ENCODE measurements at regions not wholly inside any gene's neighbourhood (a gene's known extent, or its start where the extent isn't known, plus 50 kb on each side); places are given as distances from the start of the nearest gene placed in this dataset.

GRCh38 chr5:86861512-86861911 is 243.8 kb downstream of the COX7C start:
- Histone ChIP-seq H3K4me1 (ENCODE audit: control insufficient read depth, insufficient read depth, low read length) (no peaks in the 10 kb centered on the region), H3K9ac (ENCODE audit: low read length) (no peak overlapping the region), H3K27ac (ENCODE audit: low read depth, low read length) (no peak overlapping the region), H3K4me3 (ENCODE audit: low read length) (no peak overlapping the region), H3K36me3 (ENCODE audit: control insufficient read depth, insufficient read depth, low read length) (no peaks in the 10 kb centered on the region), H3K27me3 (ENCODE audit: control insufficient read depth, insufficient read depth, low read length) (no peaks in the 10 kb centered on the region)

GRCh38 chr5:86862093-86862492 is 244.4 kb downstream of the COX7C start:
- H3K9ac ChIP-seq (ENCODE audit: low read length) = no peak overlapping the region
- H3K27me3 ChIP-seq (ENCODE audit: control insufficient read depth, insufficient read depth, low read length) = no peaks in the 10 kb centered on the region
- no peaks in the 10 kb centered on the region for H3K4me1 ChIP-seq (ENCODE audit: control insufficient read depth, insufficient read depth, low read length)
- H3K4me3 ChIP-seq (ENCODE audit: low read length) = no peak overlapping the region
- no peaks in the 10 kb centered on the region for H3K36me3 ChIP-seq (ENCODE audit: control insufficient read depth, insufficient read depth, low read length)
- no peak overlapping the region for H3K27ac ChIP-seq (ENCODE audit: low read depth, low read length)

DNA sequence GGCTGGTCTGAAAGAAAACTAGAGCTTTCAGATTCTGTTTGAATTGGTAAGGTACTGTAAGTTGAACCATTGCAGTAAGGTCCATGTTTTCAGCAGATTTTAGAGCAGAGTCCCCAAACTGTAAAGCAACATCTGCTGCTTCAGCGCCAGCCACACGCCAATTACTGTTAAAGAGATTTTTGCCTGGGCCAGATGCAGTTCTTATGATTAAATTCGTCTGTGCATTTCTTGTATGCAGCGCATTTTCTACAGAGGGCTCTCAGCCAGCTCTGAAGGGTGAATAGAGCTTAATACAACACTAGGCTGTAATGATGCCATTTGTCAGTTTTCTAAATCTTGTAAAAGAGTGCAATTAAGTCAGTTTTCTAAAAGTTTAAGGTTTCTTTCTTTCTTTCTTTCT is 246.3 kb downstream of the COX7C start:
- H3K27ac ChIP-seq (ENCODE audit: low read depth, low read length) = no peak overlapping the region
- H3K36me3 ChIP-seq (ENCODE audit: control insufficient read depth, insufficient read depth, low read length) = no peaks in the 10 kb centered on the region
- H3K27me3 ChIP-seq (ENCODE audit: control insufficient read depth, insufficient read depth, low read length) = no peaks in the 10 kb centered on the region
- no peak overlapping the region for H3K9ac ChIP-seq (ENCODE audit: low read length)
- H3K4me3 ChIP-seq (ENCODE audit: low read length) = no peak overlapping the region
- no peaks in the 10 kb centered on the region for H3K4me1 ChIP-seq (ENCODE audit: control insufficient read depth, insufficient read depth, low read length)

GRCh38 chr5:86865256-86865785 is 247.6 kb downstream of the COX7C start:
- H3K27me3 ChIP-seq (ENCODE audit: control insufficient read depth, insufficient read depth, low read length) = no peaks in the 10 kb centered on the region
- no peak overlapping the region for H3K9ac ChIP-seq (ENCODE audit: low read length)
- no peaks in the 10 kb centered on the region for H3K36me3 ChIP-seq (ENCODE audit: control insufficient read depth, insufficient read depth, low read length)
- no peak overlapping the region for H3K27ac ChIP-seq (ENCODE audit: low read depth, low read length)
- no peak overlapping the region for H3K4me3 ChIP-seq (ENCODE audit: low read length)
- H3K4me1 ChIP-seq (ENCODE audit: control insufficient read depth, insufficient read depth, low read length) = no peaks in the 10 kb centered on the region

- no peak overlapping the region for H3K4me3 ChIP-seq (ENCODE audit: low read length)
- H3K27me3 ChIP-seq (ENCODE audit: control insufficient read depth, insufficient read depth, low read length) = no peaks in the 10 kb centered on the region
- H3K27ac ChIP-seq (ENCODE audit: low read depth, low read length) = no peak overlapping the region
- no peaks in the 10 kb centered on the region for H3K36me3 ChIP-seq (ENCODE audit: control insufficient read depth, insufficient read depth, low read length)
- H3K9ac ChIP-seq (ENCODE audit: low read length) = no peak overlapping the region
- H3K4me1 ChIP-seq (ENCODE audit: control insufficient read depth, insufficient read depth, low read length) = no peaks in the 10 kb centered on the region
These were observed 248.3 kb downstream of the COX7C start for GRCh38 chr5:86866036-86866435.

DNA sequence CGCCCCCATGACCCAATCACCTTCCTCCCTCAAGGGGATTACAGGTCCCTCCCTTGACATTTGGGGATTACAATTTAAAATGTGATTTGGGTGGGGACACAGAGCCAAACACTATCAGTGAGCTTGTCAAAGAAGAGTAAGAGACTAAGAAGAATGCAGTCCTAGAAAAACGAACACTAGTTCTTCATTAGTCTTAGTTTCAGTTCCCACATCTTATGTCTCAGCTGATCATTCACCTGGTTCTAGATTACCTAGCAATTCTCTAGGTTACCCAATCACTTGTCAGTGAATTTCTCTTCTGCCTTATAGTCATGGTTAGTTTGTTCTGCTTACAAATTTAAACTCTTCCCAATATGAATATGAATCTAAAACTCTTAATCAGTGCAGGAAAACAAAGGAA is 251.5 kb downstream of the COX7C start:
- Histone ChIP-seq H3K27ac (ENCODE audit: low read depth, low read length) (no peak overlapping the region), H3K9ac (ENCODE audit: low read length) (no peak overlapping the region), H3K4me3 (ENCODE audit: low read length) (no peak overlapping the region), H3K36me3 (ENCODE audit: control insufficient read depth, insufficient read depth, low read length) (no peaks in the 10 kb centered on the region), H3K4me1 (ENCODE audit: control insufficient read depth, insufficient read depth, low read length) (no peaks in the 10 kb centered on the region), H3K27me3 (ENCODE audit: control insufficient read depth, insufficient read depth, low read length) (no peaks in the 10 kb centered on the region)

- no peak overlapping the region for H3K27ac ChIP-seq (ENCODE audit: low read depth, low read length)
- H3K4me3 ChIP-seq (ENCODE audit: low read length) = no peak overlapping the region
- H3K36me3 ChIP-seq (ENCODE audit: control insufficient read depth, insufficient read depth, low read length) = no peaks in the 10 kb centered on the region
- H3K9ac ChIP-seq (ENCODE audit: low read length) = no peak overlapping the region
- H3K4me1 ChIP-seq (ENCODE audit: control insufficient read depth, insufficient read depth, low read length) = no peaks in the 10 kb centered on the region
- no peaks in the 10 kb centered on the region for H3K27me3 ChIP-seq (ENCODE audit: control insufficient read depth, insufficient read depth, low read length)
These were observed 257.8 kb downstream of the COX7C start for GRCh38 chr5:86875539-86875938.

GRCh38 chr5:86878250-86878649 is 260.5 kb downstream of the COX7C start:
- H3K27me3 ChIP-seq (ENCODE audit: control insufficient read depth, insufficient read depth, low read length) = no peaks in the 10 kb centered on the region
- H3K4me3 ChIP-seq (ENCODE audit: low read length) = no peak overlapping the region

GRCh38 chr5:86879086-86879485 is 261.3 kb downstream of the COX7C start:
- Histone ChIP-seq H3K9ac (ENCODE audit: low read length) (no peak overlapping the region), H3K36me3 (ENCODE audit: control insufficient read depth, insufficient read depth, low read length) (no peaks in the 10 kb centered on the region), H3K27me3 (ENCODE audit: control insufficient read depth, insufficient read depth, low read length) (no peaks in the 10 kb centered on the region), H3K27ac (ENCODE audit: low read depth, low read length) (no peak overlapping the region), H3K4me1 (ENCODE audit: control insufficient read depth, insufficient read depth, low read length) (no peaks in the 10 kb centered on the region), H3K4me3 (ENCODE audit: low read length) (no peak overlapping the region)

More at GRCh38 chr5:86878250-86878649, 260.5 kb downstream of the COX7C start:
- Histone ChIP-seq H3K4me1 (ENCODE audit: control insufficient read depth, insufficient read depth, low read length) (no peaks in the 10 kb centered on the region), H3K9ac (ENCODE audit: low read length) (no peak overlapping the region), H3K27ac (ENCODE audit: low read depth, low read length) (no peak overlapping the region), H3K36me3 (ENCODE audit: control insufficient read depth, insufficient read depth, low read length) (no peaks in the 10 kb centered on the region)

DNA sequence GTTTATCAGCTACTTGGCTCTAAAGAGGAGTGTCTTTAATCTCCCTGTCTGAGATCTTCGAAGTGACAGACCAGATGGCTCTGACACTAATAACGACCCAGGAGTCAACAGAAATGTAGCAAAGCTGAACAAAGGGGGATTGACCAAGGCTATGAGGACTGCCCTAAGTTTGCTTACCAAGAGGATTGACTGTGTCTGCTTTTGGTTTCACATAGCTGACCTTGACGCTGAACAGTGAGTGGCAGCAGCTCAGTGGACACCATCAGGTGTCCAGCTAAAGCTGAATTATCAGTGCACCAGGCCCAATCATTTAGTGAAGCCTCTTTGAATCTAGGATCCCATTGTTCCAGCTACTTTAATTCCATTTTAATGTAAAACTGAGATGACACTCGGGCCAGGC is 262.6 kb downstream of the COX7C start:
- H3K4me3 ChIP-seq (ENCODE audit: low read length) = no peak overlapping the region
- no peaks in the 10 kb centered on the region for H3K27me3 ChIP-seq (ENCODE audit: control insufficient read depth, insufficient read depth, low read length)
- no peaks in the 10 kb centered on the region for H3K36me3 ChIP-seq (ENCODE audit: control insufficient read depth, insufficient read depth, low read length)
- H3K4me1 ChIP-seq (ENCODE audit: control insufficient read depth, insufficient read depth, low read length) = no peaks in the 10 kb centered on the region
- H3K27ac ChIP-seq (ENCODE audit: low read depth, low read length) = no peak overlapping the region
- no peak overlapping the region for H3K9ac ChIP-seq (ENCODE audit: low read length)

DNA sequence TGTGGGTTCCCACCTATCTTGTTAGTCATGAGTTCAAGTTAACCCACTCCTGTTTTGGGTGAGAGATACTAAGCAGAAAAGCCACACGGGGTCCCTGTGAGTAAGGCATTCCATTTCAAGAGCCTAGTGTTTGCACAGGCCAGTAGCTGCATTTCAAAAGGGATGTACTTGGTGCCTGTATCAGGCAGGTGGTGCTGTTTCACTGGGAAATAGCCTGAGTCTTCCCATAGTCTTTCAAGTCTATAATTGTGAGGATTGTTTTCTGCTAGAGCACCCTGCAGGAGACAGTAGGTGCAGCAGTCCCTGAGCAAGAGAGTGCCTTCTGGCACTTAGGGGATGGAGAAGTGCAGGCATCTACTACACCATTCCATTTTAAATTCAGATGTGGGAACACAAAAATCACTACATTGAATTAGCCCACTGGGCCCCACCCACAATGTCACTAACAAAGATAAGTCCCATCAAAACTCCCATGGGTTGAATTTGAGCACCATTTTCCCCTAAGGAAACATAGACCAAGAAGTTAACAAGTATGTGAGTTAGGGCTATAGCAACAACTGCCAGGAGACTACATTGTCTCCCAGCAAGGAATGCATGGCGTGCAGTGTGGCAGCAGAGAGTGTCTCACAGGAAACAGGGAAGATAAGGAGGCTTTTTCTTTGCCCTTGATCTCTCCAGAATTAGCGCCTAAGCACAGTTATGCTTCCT is 263.2 kb downstream of the COX7C start:
- H3K27me3 ChIP-seq (ENCODE audit: control insufficient read depth, insufficient read depth, low read length) = no peaks in the 10 kb centered on the region
- H3K9ac ChIP-seq (ENCODE audit: low read length) = no peak overlapping the region
- no peaks in the 10 kb centered on the region for H3K36me3 ChIP-seq (ENCODE audit: control insufficient read depth, insufficient read depth, low read length)
- no peak overlapping the region for H3K27ac ChIP-seq (ENCODE audit: low read depth, low read length)
- H3K4me3 ChIP-seq (ENCODE audit: low read length) = no peak overlapping the region
- H3K4me1 ChIP-seq (ENCODE audit: control insufficient read depth, insufficient read depth, low read length) = no peaks in the 10 kb centered on the region

DNA sequence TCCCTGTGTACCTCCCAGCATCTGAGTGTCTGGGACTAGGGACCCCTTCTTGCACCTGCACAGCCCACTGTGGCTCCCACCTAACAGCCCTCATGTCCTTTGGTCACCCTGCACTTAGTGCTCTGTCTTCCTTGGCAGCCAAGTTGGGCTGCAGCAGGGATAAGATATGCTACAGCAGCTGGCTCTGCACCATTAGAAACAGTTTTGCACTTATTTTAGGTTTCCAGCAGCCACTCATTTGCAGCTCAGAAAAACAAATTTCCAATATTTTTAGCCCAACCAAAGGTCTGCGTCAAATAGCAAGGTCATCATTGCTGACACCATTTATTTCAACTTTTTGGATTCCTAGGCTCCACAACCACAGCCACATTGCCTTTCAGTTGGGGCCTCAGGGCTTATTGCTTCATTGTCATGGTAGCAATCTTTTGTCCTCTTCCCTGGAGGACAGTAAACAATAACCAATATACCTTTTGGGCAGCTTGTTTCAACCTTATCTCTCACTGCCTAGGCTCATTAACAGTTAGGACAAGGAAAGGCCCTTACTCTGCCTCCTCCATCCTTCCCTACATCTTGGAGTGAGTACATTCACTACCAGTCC is 263.9 kb downstream of the COX7C start:
- H3K9ac ChIP-seq (ENCODE audit: low read length) = no peak overlapping the region
- no peak overlapping the region for H3K4me3 ChIP-seq (ENCODE audit: low read length)
- no peak overlapping the region for H3K27ac ChIP-seq (ENCODE audit: low read depth, low read length)
- no peaks in the 10 kb centered on the region for H3K27me3 ChIP-seq (ENCODE audit: control insufficient read depth, insufficient read depth, low read length)
- no peaks in the 10 kb centered on the region for H3K36me3 ChIP-seq (ENCODE audit: control insufficient read depth, insufficient read depth, low read length)
- H3K4me1 ChIP-seq (ENCODE audit: control insufficient read depth, insufficient read depth, low read length) = no peaks in the 10 kb centered on the region

GRCh38 chr5:86884608-86885007 is 266.9 kb downstream of the COX7C start:
- no peak overlapping the region for H3K4me3 ChIP-seq (ENCODE audit: low read length)
- H3K27ac ChIP-seq (ENCODE audit: low read depth, low read length) = no peak overlapping the region
- no peak overlapping the region for H3K9ac ChIP-seq (ENCODE audit: low read length)
- no peaks in the 10 kb centered on the region for H3K36me3 ChIP-seq (ENCODE audit: control insufficient read depth, insufficient read depth, low read length)
- no peaks in the 10 kb centered on the region for H3K27me3 ChIP-seq (ENCODE audit: control insufficient read depth, insufficient read depth, low read length)
- no peaks in the 10 kb centered on the region for H3K4me1 ChIP-seq (ENCODE audit: control insufficient read depth, insufficient read depth, low read length)

Data from rectal smooth muscle tissue (tissue), 1 donor.